ENCODE measurements at regions not wholly inside any gene's neighbourhood (a gene's known extent, or its start where the extent isn't known, plus 50 kb on each side); places are given as distances from the start of the nearest gene placed in this dataset.

GRCh38 chr14:82441270-82441669 is 907.6 kb upstream of the SEL1L start (continued):
- TF ChIP-seq ZNF462 (CRISPR knock-in tag; IDR thresholded peaks at IDR 0.05): no peak

- Histone ChIP-seq H3K4me1 (ENCODE audit: insufficient read depth) (no peaks in the 10 kb centered on the region), H4K20me1 (replicated peaks; ENCODE audit: insufficient read depth) (no peaks in the 10 kb centered on the region), H3K9me2 (ENCODE audit: insufficient read depth) (peaks cover 17% of the 10 kb centered on the region), H3K27ac (ENCODE audit: low read depth) (no peak overlapping the region), H3K4me2 (no peak overlapping the region), H3K27me3 (ENCODE audit: insufficient read depth) (no peaks in the 10 kb centered on the region), H2AFZ (no peak overlapping the region), H3K79me2 (replicated peaks; ENCODE audit: insufficient read depth) (no peaks in the 10 kb centered on the region), H3K36me3 (ENCODE audit: insufficient read depth) (no peaks in the 10 kb centered on the region), H3F3A (replicated peaks; ENCODE audit: low read depth) (no peaks in the 10 kb centered on the region), H3K4me3 (no peak overlapping the region)
- Mint-ChIP-seq H3K27ac (no peak overlapping the region), H3K4me1 (no peaks in the 10 kb centered on the region), H3K27me3 (ENCODE audit: insufficient read depth, low read depth, poor library complexity) (no peaks in the 10 kb centered on the region), H3K36me3 (ENCODE audit: low read depth) (peaks cover 18% of the 10 kb centered on the region; the same call in 2 of the 3 replicates), H3K9me3 (peaks cover 90% of the 10 kb centered on the region), H3K4me3 (no peak overlapping the region)
- TF ChIP-seq ETS1 (IDR thresholded peaks at IDR 0.05): no peak
- ATAC-seq (no peak), DNase-seq (ENCODE audit: low spot score) (no peak)
Measured at GRCh38 chr14:82445810-82446570, 912.3 kb upstream of the SEL1L start.

All from GM23338 (cell line).